ENCODE measurements at regions not wholly inside any gene's neighbourhood (a gene's known extent, or its start where the extent isn't known, plus 50 kb on each side); places are given as distances from the start of the nearest gene placed in this dataset.

DNA sequence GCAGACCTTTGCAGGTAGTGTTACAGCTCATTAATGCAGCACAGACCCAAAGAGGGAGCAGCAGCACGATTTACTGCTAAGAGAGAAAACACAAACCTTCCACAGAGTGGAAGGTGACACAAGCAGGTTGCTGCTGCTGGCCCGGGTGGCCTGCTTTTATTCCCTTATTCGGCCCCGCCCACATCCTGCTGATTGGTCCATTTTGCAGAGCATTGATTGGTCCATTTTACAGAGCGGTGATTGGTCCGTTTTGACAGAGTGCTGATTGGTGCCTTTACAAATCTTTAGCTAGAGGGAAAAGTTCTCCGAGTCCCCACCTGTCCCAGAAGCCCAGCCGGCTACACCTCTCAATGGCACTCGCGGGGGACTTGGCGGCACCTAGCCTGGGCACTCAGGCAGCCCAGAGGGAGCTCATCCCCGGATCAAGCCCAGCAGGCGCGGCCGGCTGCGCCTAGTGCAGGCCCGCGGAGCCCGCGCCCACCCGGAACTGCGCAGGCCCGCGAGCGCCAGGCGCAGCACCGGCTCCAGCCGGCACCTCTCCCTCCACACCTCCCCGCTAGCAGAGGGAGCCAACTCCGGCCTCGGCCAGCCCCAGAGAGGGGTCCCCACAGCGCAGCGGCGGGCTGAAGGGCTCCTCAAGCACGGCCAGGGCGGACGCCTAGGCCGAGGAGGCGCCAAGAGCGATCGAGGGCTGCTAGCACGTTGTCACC, 825.6 kb upstream of the HS6ST1 start:
- TF ChIP-seq, protein P1, sequence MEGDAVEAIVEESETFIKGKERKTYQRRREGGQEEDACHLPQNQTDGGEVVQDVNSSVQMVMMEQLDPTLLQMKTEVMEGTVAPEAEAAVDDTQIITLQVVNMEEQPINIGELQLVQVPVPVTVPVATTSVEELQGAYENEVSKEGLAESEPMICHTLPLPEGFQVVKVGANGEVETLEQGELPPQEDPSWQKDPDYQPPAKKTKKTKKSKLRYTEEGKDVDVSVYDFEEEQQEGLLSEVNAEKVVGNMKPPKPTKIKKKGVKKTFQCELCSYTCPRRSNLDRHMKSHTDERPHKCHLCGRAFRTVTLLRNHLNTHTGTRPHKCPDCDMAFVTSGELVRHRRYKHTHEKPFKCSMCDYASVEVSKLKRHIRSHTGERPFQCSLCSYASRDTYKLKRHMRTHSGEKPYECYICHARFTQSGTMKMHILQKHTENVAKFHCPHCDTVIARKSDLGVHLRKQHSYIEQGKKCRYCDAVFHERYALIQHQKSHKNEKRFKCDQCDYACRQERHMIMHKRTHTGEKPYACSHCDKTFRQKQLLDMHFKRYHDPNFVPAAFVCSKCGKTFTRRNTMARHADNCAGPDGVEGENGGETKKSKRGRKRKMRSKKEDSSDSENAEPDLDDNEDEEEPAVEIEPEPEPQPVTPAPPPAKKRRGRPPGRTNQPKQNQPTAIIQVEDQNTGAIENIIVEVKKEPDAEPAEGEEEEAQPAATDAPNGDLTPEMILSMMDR (IDR thresholded peaks at IDR 0.05; ENCODE audit: insufficient read depth, low read depth, low read length, missing control alignments) = no peak
- DNase-seq (ENCODE audit: low read depth) = no peak
- H3K4me3 ChIP-seq (ENCODE audit: low read length) = no peak overlapping the region

DNA sequence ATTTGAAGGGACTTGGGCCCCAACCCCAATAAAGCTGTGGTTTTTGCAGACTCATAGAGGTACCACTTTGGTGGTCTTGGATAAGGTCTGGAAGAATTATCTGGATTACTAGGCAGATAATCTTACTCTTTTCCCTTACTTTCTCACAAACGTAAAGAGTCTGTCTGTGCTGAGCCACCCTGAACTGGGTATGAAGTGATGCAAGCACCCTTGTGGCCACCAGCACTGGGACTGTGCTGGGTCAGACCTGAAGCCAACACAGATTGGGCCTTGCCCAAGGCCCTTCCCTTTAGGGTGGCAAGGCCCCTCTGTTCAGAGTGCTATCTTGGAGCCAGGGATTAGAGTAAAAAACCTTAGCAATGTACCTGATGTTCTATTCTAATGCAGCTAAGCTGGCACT, 827.0 kb upstream of the RAB6C start:
- no peak for DNase-seq (ENCODE audit: low read depth)
- H3K4me3 ChIP-seq (ENCODE audit: low read length) = no peak overlapping the region
- TF ChIP-seq, protein P1 (IDR thresholded peaks at IDR 0.05; ENCODE audit: insufficient read depth, low read depth, low read length, missing control alignments) = no peak

DNA sequence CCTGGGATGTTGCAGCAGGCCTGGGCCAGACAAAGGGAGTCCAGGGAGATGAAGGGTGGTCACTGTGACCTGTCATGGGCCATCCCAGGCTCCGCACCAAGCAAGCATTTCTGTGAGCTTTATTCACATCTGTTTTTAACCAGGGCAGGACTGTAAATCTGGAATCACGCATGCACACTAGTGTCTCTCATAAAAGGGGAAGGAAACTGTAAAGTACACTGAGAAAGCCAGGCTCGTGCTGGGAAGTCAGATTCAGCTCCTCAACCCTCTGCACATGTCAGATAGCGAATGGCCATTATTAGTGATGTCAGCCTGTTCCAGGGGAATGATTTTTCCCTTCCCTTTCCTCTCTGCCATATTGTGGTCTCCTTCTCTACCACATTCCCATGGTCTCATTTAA, 818.6 kb upstream of the RAB6C start:
- no peak overlapping the region for H3K4me3 ChIP-seq (ENCODE audit: low read length)
- TF ChIP-seq, protein P1 (IDR thresholded peaks at IDR 0.05; ENCODE audit: insufficient read depth, low read depth, low read length, missing control alignments) = no peak
- no peak for DNase-seq (ENCODE audit: low read depth)

DNA sequence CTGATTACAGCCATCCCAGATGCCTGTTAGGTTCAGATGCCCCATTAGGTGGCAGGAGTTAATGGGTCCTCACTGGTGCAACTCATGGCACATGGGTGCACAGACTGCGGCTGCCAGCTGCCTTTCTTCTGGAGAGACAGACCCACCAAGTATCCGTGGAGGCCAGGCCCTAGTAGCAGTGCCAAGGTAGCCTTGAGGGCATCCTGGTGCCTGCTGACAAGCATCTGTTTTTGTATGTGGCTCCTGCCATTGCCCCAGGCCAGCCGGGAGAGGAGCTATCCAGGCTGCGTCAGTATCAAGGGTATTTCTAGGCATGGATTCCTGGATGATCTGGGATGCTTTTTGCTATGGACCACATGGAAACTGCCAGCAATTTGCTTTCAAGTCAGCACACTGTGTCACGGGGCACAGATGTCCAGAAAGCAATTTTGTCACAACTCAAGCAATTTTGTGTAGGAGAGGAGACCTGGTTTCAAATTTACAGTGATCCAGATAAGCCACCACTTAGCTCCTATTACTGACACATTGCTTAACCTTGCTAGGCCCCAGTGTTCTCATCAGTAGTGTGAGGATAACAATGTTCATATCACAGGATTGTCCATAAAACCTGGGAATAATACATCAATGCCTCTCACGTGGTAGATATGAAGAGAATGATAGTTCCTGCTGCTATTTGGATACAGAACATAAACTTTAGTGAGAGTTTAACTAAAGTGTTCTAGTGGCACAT, 815.1 kb upstream of the RAB6C start:
- H3K4me3 ChIP-seq (ENCODE audit: low read length) = no peak overlapping the region
- DNase-seq (ENCODE audit: low read depth) = no peak

DNA sequence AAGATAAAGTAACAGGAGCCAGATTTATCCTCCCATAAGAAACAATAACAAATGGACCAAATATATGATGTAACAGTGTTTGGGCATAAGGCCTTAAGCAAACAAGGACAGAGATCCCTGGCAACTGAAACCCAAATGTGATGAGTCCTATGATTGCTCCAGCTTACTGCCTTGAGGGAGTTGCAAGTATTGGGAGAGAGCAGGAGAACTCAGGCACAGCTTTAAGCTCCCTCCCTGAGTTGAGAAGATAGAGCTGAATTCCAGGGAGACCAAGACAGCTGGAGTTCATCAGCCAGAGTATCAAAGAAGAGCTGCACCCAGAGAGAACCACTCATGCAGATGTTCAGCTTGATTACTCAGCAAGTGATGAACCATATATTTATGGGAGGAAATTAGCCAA, 814.5 kb upstream of the RAB6C start:
- peak; percentile 13 for DNase-seq (ENCODE audit: low read depth)
- H3K4me3 ChIP-seq (ENCODE audit: low read length) = no peak overlapping the region
- TF ChIP-seq, protein P1 (IDR thresholded peaks at IDR 0.05; ENCODE audit: insufficient read depth, low read depth, low read length, missing control alignments) = no peak

More for the DNA sequence above, 815.1 kb upstream of the RAB6C start:
- TF ChIP-seq, protein P1 (IDR thresholded peaks at IDR 0.05; ENCODE audit: insufficient read depth, low read depth, low read length, missing control alignments) = no peak

DNA sequence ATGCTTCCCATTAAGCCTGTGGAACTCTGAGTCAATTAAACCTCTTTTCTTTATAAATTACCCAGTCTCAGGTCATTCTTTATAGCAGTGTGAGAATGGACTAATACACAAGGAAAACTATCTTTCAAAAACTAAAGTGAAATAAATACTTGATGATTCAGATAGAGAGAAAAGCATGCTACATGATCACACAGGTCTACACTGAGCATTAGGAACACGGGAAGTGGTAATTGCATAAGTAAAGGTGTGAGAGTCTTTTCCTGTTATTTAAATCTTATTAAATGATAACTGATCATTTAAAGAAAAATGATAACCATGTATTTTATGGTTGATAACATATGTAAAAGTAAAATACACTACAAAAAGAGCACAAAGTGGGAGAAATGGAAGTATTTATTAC, 812.0 kb upstream of the RAB6C start:
- no peak overlapping the region for H3K4me3 ChIP-seq (ENCODE audit: low read length)
- TF ChIP-seq, protein P1 (IDR thresholded peaks at IDR 0.05; ENCODE audit: insufficient read depth, low read depth, low read length, missing control alignments) = no peak
- peak; percentile 62 for DNase-seq (ENCODE audit: low read depth)

All from epithelial cell of esophagus (primary cell).